NCI-H446 treated with DMSO at 0.1 percent for 48 hours (cell line): ENCODE measurements at regions not wholly inside any gene's neighbourhood (a gene's known extent, or its start where the extent isn't known, plus 50 kb on each side); places are given as distances from the start of the nearest gene placed in this dataset.

Experiments
- DNase-seq: peaks from one replicate; lab custom pipeline; 2025; lab: John Stamatoyannopoulos, UW

DNA sequence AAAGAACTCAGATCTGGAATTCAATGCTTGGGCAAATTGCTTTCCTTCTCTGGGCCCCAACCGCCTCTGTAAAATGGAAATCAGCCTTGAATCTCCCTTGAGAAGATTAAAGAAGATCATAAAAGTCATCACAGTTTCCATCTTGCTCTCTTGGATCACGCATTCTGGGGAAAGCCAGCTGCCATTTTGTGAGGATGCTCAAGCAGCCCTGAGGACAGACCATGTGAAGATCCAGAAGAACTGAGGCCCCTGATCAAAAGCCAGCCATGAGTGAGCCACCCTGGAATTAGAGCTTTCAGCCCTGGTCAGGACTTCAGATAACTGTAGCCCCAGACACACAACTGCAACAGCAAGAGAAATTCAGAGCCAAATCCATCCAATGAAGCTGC is 229.3 kb downstream of the MN1 start:
- no peak for DNase-seq

GRCh38 chr22:27573280-27574001 is 228.1 kb downstream of the MN1 start:
- DNase-seq = no peak

DNA sequence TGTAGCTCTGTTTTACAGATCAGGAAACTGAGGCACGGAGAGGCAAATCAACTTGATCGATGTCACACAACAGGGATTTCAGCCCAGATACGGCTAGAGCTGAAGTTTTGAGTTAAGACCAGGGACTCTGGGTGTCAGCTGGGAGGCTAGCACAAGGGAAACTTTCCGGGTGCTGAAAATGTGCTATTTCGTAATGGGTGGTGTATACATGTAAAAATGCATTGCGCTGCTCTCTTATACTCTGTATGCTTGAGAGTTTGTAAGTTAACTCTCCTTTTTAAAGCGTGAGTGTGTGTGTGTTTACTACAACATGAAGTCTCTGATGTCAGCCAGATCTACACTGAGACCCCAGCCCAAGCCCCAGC is 227.6 kb downstream of the MN1 start:
- DNase-seq = no peak

- no peak for DNase-seq
These were observed 226.9 kb downstream of the MN1 start for GRCh38 chr22:27574651-27575050.

DNA sequence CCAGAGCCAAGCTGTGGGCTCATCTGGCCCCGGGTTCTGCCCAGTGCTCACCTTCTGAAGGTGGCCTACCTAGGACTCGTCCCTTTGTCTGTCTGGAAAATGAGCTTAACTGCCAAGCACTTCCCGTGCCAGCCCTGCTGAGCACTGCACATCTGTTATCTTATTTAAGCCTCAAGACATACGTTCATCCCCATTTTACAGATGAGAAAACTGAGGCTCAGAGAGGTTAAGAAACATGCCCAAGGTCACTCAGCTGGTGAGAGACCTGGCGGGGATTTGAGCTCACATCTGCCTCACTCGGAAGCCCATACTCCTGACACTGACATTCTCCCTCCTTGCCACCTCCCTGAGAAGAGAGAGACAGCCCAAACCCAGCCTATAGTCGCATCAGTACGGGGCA is 226.2 kb downstream of the MN1 start:
- no peak for DNase-seq

DNA sequence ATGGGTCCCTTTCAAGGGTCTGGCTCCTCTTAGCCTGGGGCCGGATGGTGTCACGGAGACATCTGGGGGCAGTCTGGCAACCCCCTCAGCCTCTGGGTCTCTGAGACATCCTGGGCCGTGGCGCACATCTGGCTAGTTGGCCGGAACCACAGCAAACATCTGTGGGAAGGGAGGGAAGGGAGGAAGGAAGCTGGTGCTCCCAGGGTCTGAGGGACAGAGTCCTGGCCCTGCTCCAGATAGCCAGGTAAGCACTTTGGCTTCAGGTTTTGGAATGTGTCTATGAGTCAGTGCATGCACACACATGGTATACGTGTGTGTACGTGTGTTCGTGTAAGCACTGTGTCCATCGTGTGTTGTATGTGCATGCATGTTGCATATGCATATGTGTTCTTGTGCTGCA is 225.1 kb downstream of the MN1 start:
- DNase-seq = no peak

GRCh38 chr22:27576815-27577573 is 224.6 kb downstream of the MN1 start:
- DNase-seq = no peak

DNA sequence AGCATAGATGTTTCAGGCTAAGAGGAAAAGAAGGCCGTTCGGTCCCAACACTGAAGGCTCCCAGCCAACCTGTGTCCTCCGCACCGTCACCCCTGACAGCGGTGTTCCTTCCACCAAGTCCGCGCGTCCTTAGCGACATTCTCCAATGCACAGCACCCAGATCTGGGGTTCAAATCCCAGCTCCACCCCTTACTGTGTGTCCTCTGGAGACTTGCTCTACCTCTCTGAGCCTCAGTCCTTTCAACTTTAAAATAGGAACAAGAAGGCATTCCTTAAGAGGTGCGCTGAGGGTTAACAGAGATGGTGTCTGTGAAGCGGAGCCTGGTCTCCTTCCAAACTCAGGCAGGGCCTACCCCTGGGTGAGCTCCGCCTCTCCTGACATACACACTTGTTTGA is 224.0 kb downstream of the MN1 start:
- DNase-seq = no peak

DNA sequence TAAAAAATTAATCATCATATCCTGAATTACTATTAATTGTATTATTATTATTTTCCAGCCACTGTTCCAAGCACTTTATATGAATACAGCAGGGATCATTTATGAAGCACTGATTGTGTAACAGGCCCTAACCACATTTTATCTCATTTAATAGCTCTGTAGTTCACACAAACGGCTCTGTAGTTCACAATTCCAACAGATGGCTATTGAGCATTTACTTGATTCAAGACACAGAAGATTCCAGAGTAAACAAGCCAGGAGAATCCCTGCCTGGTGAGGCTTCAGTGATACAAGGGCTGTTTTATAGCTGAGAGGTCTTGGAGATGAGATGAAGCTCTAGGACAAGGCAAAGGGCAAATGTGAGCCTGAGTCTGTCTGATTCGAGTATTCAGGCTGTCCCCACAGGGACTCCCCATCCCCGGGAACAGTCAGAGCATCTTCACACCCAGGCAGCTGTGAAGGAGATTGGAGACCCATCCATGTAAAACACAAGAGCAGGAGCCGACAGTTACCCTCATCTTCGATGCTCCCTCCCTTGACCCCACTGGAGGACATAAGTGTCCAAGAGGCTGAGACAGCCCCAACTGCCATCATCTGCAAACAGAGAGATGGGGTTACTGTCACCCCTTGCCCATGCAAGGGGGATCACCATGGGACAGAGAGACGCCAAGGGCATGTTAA is 222.5 kb downstream of the MN1 start:
- no peak for DNase-seq

- no peak for DNase-seq
These were observed 221.2 kb downstream of the MN1 start for GRCh38 chr22:27580311-27580897.

DNA sequence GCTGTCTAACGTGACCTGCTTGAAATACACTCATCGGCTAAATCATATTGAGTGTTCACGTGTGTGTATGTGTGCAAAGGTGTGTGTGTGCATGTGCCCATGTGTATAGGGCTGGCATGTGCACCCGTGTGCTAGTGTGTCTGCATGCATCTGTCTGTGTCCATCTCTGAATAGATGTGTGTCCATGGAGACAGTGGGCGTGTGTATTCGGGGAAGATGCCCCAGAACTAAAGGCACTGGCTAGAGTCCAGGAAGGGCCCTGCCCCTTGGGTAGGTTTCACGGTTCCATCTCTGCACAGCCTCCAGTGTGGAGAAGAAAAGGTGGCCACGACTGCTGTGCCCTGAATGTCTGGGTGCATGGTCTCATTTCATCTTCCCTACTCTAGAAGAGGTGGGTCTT is 220.3 kb downstream of the MN1 start:
- DNase-seq = no peak

- no peak for DNase-seq
These were observed 219.9 kb downstream of the MN1 start for GRCh38 chr22:27581688-27582087.

GRCh38 chr22:27583856-27584255 is 217.7 kb downstream of the MN1 start:
- DNase-seq = no peak

GRCh38 chr22:27585141-27585540 is 216.4 kb downstream of the MN1 start:
- DNase-seq = no peak

- DNase-seq = no peak
These were observed 213.3 kb downstream of the MN1 start for GRCh38 chr22:27588268-27588667.

DNA sequence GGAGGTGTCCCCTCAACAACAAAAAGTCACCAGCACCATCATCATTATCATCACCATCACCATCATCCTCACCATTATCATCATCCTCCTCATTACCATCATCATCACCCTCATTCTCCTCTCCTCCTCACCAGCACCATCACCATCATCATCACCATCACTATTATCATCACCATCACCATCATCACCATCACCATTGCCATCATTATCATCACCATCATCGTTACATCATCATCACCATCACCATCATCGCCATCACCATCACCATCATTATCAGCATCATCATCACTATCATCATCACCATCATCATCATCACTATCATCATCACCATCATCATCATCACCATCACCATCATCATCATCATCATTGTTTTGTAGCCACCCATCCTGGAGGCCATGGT is 212.6 kb downstream of the MN1 start:
- no peak for DNase-seq

DNA sequence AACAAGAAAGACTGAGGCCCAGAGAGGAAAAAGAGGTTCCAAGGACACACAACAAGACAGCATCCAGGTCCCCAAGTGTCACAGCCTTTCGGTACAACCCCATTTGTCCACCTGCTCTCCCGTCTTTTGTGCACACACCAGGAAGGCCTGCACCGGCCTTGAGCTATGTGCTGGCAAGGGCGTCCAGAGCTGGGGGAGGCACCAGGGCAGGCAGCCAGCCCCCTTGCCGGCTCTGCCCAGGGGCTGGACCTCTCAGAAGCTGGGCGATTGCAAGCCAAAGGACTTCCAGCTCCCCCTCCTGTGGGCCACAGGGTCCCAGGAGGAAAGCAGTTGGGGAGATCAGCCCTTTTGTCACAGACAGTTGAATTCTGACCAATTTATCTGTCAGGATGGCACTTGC is 210.5 kb downstream of the MN1 start:
- DNase-seq = no peak

DNA sequence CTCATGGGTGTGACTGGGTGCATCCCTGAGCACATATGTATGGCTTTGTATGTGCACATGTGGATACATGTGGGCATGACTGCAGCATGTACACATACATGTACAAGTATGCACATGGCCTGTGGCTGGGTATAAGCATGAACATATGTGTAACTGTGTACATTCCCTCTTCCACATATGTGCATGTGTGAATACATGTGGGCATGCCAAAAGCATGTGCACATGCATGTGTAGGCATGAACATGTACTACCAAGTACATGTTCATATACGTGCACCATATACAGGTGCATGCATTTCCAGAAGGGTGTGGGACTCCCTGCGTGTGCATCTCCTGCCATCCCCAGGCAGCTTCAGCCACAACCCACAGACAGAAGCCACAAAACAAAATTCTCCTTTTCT is 208.2 kb downstream of the MN1 start:
- DNase-seq = no peak

GRCh38 chr22:27594020-27594419 is 207.5 kb downstream of the MN1 start:
- no peak for DNase-seq

DNA sequence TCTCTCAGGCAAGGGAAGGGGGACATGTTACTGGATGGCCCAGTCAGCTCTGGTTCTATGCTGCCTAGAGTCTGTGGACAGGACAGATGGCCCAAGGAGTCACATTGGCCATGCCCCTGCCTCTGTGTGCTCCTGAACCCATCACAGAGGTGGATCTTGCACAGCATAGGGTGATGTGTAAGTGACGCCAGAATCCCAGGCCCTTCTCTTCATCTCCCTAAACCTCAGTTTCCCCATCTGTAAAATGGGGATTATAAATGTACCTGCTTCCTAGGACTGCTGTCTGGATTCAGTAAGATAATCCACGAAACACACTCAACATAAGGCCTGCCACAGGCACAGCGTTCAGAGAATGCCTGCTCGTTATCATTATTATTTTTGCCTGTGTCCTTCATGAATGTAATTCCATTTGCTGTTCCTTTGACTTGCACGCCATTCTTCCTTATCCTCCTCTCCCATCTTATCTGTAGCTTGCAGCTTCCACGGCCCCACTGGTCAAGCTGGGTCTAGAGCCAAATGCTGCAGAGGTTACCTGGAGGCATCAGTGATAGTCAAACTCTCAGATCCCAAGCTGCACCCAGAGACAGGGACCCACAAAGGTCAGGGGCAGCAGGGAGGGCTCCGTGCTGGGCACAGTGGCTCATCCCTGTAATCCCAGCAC is 207.0 kb downstream of the MN1 start:
- DNase-seq = no peak

- DNase-seq = no peak
These were observed 205.3 kb downstream of the MN1 start for GRCh38 chr22:27596133-27596870.
